C4-2B (cell line): ENCODE measurements at regions not wholly inside any gene's neighbourhood (a gene's known extent, or its start where the extent isn't known, plus 50 kb on each side); places are given as distances from the start of the nearest gene placed in this dataset.

Experiments used
- H3K27ac ChIP-seq: fragments of 450-650 bp; 2 replicates; pipeline ENCODE4 v1.5.1; 2017
- ZFX ChIP-seq: fragments of 450-650 bp; IDR thresholded peaks from 2 replicates; pipeline ENCODE4 v1.6.1; 2017
- TF ChIP-seq, protein P1 (sequence below): fragments of 450-650 bp; conservative IDR thresholded peaks from 2 replicates; pipeline ENCODE4 v1.5.1; 2017; ENCODE audit warnings: mild to moderate bottlenecking

DNA sequence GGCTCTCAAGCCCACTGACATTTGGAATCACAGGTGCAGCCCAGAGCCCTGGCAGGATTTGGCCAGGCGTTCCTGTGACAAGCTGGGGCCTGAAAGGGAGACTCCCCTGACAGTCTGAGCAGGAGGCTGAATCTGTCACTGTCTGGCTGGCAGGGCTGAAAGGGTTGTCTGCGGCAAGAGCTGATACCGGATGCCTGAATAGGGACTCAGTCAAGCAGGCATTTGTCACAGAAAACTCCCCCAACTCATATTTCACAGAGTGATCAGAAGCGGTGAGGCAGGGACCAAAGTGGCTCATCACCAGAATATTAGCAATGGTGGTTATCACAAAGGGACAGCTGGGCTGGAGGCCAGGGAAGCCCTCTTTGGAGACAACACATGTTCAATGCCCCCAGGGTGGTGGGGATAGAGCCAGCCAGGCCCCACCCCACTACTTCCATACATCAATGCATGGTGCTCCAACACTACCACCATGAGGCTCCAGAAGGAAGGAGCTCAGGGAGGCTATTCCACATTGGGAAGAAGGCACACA is 295.5 kb downstream of the DTWD2 start:
- no peak overlapping the region for H3K27ac ChIP-seq
- TF ChIP-seq ZFX, result no peak
- TF ChIP-seq, protein P1, sequence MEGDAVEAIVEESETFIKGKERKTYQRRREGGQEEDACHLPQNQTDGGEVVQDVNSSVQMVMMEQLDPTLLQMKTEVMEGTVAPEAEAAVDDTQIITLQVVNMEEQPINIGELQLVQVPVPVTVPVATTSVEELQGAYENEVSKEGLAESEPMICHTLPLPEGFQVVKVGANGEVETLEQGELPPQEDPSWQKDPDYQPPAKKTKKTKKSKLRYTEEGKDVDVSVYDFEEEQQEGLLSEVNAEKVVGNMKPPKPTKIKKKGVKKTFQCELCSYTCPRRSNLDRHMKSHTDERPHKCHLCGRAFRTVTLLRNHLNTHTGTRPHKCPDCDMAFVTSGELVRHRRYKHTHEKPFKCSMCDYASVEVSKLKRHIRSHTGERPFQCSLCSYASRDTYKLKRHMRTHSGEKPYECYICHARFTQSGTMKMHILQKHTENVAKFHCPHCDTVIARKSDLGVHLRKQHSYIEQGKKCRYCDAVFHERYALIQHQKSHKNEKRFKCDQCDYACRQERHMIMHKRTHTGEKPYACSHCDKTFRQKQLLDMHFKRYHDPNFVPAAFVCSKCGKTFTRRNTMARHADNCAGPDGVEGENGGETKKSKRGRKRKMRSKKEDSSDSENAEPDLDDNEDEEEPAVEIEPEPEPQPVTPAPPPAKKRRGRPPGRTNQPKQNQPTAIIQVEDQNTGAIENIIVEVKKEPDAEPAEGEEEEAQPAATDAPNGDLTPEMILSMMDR, result no peak

DNA sequence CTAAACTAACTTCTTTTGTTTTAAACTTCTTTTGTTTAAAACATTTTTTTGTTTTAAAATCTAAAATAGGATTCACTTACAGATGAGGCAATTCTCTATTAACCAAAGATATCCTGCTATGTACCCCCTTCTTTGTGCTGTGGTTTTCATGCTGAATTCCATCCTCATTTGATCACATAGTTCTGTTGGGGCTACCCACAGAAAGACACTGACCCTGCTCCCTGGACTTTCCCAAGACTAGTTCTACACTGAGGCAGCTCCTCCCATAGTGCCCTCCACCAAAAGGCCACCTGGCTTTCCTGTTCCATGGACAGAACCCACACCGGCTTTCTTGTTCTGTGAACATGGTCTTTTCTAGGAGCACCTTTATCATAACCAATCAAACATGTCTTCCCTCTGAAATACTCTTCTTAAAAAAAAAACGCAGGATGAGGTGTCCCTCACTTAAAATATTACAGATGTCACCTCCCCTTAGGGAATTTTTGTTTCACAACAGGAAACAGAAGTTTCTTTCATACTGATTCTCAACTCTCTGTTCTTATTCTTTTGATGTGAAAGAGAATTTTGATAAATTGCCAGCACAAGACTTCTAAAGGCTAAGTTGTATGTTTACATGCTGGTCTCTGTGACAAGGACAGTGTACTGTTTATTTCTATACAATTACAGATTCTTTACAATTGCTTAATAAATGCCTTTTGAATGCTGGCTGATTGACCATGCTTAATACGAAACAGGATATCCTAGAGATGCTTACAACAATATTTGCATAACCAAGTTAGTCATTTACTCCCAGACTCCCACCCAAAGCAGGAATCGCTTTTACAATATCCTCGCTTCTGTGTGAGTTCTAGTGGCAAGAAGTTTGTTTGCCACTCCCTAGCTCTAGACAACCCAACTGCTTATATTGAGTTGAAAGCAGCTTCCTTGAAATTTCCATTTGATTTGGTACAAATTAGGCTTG is 300.4 kb downstream of the DTWD2 start:
- TF ChIP-seq, protein P1, result no peak
- TF ChIP-seq ZFX, result no peak
- H3K27ac ChIP-seq, result no peak overlapping the region

DNA sequence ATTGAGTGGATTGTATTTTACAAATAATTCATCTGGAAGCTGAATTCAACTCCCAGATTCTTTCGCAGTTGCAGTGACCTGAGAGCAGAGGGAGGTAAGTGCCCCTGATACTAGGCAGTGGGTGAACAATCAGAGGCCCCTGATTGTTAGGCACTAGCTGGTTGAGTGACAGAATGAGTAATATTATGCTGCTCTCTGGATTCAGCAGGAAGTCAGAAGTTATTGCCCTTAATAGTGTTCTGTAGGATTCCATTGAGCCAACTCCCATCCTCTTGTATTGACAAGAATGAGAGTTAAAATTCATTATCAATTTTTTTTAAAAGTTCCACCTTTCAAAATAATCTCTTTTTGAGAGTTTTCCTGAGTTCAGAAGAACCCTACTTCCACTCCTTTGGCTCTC is 301.2 kb downstream of the DTWD2 start:
- TF ChIP-seq, protein P1, result no peak
- TF ChIP-seq ZFX, result no peak
- no peak overlapping the region for H3K27ac ChIP-seq

DNA sequence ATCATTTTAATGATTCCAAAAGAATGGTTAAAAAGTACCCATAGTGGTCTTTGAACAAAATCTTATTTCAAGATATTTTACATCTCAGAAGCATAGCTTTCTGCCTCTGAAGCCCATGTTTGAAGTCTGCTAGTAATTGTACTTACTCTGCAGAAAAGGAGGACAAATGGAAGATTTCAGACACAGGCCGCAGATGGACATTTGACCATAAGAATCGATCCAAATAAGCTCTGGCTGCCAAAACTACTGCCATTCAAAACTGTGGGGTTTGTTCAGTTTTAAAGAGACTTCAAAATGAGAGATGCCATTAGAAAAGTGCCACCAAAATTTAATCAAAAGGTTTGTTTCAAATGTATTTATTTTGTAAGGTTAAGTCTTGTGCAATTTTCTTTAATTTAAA is 306.7 kb downstream of the DTWD2 start:
- TF ChIP-seq, protein P1, result no peak
- no peak for TF ChIP-seq ZFX
- no peak overlapping the region for H3K27ac ChIP-seq

DNA sequence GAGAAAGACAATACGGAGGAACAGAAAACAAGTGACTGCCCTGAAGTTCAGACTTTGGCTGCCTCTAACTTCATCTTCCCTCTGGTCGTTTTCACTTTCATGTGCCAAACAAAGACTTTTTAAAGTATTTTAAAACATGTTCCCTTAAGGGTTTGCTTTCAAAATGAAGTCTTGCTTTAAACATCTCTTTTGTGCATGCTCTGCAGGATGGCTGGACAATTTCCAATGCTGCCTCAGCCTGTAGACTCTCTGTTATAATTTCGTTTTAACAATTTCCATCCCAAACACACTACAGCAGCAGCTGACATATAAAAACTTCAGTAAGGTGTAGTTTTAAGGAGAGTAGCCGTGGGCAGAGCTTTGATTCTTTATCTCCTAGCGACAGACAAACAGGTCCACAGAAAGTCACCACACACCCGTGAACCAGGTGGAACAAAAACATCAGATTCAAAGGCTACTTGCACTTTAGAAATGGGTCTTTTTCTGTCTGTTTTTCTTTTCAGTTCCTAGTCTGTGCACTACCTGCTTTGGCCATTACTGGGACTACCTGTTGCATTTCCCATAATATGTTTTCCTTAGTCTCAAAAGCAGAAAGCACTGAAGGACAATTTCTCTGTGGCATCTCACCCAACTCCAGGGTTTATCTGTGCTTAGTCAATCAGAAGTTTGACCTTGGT is 308.9 kb downstream of the DTWD2 start:
- H3K27ac ChIP-seq, result no peak overlapping the region
- TF ChIP-seq, protein P1, result no peak
- no peak for TF ChIP-seq ZFX

DNA sequence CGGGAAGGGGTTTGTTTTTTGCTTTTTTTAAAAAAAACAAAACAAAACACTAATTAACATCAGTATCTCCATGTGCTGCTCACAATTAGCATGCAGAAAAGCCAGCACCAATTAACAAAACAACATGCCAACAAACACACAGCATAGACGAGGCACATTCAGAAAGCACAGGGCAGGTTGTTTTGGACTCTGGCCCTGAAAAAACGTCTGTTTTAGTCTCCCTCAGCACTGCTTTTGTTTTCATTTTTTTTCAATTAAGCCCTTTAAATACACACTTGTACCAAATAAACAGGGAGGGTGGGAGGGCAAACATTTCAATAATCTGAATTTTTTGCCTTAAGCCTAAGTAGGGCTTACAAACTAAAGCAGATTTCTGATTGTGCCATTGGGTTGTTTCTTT is 309.6 kb downstream of the DTWD2 start:
- TF ChIP-seq ZFX, result no peak
- TF ChIP-seq, protein P1, result no peak
- no peak overlapping the region for H3K27ac ChIP-seq

DNA sequence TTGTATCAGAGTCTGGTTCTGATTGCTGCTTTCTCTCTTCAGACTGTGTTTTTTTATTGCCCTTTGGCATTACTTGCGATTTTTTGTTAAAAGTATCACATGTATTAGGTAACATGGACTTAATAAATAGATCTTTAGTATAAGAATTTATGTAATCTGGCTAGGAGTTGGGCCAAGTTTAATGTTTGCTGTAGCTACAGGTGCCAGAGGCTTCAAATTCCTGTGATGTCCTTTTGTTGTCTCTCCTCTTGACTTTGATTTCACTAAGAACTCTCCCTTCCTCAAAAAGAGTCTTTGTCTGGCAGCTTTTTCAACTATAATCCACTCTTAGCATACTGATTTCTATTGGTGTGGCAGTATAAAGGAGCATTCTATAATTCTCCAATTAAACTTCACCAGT is 313.1 kb downstream of the DTWD2 start:
- no peak overlapping the region for H3K27ac ChIP-seq
- TF ChIP-seq ZFX, result no peak
- TF ChIP-seq, protein P1, result no peak
